Muscle layer of colon (tissue), 2 donors: ENCODE measurements at regions not wholly inside any gene's neighbourhood (a gene's known extent, or its start where the extent isn't known, plus 50 kb on each side); places are given as distances from the start of the nearest gene placed in this dataset.
"Not testable (repeated sequence)": the region's sequence is repeated elsewhere in the genome, so short reads cannot be mapped to it uniquely, and the experiment has no call there.

Experiments
- H3K27ac ChIP-seq: one replicate; pipeline ENCODE4 v1.7.0; 2013; ENCODE audit warnings: low read depth, mild to moderate bottlenecking, low read length, moderate library complexity
- H3K27me3 ChIP-seq, 2 donors: one replicate each; pipeline ENCODE4 v1.7.0; 2013; ENCODE audit warnings: low read length in 2 of 2, mild to moderate bottlenecking in 2 of 2; ENCODE audit not compliant: insufficient read depth in 2 of 2, control insufficient read depth in 1 of 2
- H3K36me3 ChIP-seq: one replicate; pipeline ENCODE4 v1.7.0; 2013; ENCODE audit warnings: mild to moderate bottlenecking, low read length; ENCODE audit not compliant: insufficient read depth
- H3K4me1 ChIP-seq: one replicate; pipeline ENCODE4 v1.7.0; 2013; ENCODE audit warnings: mild to moderate bottlenecking, low read length; ENCODE audit not compliant: insufficient read depth
- H3K4me3 ChIP-seq, 2 donors: one replicate each; pipeline ENCODE4 v1.7.0; 2013; ENCODE audit warnings: low read length in 2 of 2, low read depth in 1 of 2, mild to moderate bottlenecking in 1 of 2, moderate library complexity in 1 of 2
- H3K9ac ChIP-seq: one replicate; pipeline ENCODE4 v1.7.0; 2013; ENCODE audit warnings: low read length
- H3K9me3 ChIP-seq: one replicate; pipeline ENCODE4 v1.7.0; 2013; ENCODE audit warnings: mild to moderate bottlenecking, low read length
- donor health status: abdominal sarcoma.
- donor health status: Adenocarcinoma of cecum.

DNA sequence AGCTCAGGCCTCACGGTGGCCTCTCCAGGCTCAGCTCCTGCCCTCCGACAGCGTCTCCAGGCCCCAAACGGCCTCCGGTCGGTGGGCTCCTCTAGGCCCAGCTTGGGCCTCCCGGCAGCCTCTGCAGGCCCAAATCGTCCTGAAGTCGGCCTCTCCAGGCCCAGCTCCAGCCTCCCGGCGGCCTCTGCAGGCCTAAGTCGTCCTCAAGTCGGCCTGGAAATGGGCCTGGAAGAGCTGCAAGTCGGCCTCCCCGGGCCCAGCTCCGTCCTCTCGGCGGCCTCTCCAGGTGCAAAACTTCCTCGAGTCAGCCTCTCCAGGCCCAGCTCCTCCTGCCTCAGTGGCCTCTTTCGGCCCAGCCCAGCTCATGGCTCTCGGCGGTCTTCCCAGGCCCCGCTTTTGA, 156.2 kb upstream of the CDK13 start:
- not testable (repeated sequence) for H3K4me3 ChIP-seq, H3K36me3 ChIP-seq, H3K9ac ChIP-seq, H3K4me1 ChIP-seq, H3K9me3 ChIP-seq, H3K27ac ChIP-seq, H3K27me3 ChIP-seq

DNA sequence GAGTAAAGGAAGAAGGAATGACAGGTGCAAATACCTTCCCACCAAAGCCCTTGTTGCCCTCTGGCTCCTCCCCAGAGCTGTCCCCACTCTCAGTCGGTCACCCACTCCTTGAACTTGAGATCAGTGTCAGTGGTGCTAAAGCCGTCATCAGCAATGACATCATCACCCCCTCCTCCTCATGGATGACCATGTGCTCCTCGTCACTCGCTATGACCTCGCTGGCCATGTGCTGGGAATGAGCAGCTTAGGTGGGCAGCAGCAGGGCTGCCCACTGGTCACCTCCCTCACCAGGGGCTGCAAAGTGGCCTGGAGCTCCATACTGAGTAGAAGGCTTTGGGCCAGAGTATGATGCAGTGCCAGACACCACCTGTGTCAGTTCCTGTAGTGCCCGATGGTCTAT, 153.1 kb upstream of the CDK13 start:
- H3K9ac ChIP-seq, H3K4me1 ChIP-seq, H3K36me3 ChIP-seq, H3K4me3 ChIP-seq, H3K9me3 ChIP-seq, H3K27ac ChIP-seq, H3K27me3 ChIP-seq: not testable (repeated sequence)

DNA sequence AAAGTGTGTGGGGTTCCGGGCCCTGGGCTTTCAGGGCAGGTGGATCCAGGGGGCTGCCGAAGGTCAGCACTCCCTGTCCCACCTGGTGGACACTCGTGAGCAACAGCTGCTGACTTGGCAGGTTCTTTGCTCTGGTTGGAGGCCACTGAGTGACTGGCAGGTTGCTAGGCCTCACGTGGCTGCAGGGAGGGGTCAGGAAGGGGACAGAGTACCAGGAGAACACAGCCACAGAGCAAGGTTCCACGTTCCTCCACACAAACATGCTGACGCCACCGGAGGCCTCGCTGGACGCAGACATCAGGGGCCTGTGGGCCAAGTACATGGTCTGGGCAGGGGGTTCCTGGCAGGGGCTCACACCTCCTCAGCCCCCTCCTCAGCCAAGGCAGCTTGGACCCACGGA, 152.0 kb upstream of the CDK13 start:
- not testable (repeated sequence) for H3K9ac ChIP-seq, H3K36me3 ChIP-seq

DNA sequence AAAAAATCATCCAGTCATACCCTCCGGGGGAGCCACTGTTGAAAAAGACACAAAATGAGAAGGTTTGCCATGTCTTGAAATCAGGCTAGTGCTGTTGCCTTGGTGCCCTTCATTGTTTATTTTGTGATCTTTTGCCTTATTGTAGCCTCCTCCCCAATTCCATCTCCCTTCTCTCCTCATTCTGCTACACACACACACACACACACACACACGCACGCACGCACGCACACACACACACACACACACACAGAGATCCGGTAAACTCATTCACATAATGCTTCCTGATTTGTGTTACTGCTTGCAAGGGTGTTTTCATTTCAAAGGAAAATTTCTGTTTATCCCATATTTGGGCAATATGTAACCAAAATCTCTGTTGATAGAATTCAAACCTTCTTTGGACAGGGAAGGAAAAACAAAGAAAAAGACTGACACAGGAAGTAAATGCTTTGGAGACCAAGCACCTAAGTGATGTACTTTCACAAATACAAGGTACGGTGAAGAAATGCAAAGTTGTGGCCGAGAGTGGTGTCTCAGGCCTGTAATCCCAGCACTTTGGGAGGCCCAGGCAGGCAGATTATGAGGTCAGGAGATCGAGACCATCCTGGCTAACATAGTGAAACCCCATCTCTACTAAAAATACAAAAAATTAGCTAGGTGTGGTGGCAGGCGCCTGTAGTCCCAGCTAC, 141.1 kb upstream of the CDK13 start:
- no peak overlapping the region for H3K27ac ChIP-seq
- H3K27me3 ChIP-seq, result no peaks in the 10 kb centered on the region
- no peaks in the 10 kb centered on the region for H3K36me3 ChIP-seq
- peaks cover 5% of the 10 kb centered on the region for H3K4me1 ChIP-seq
- no peak overlapping the region for H3K9ac ChIP-seq
- H3K4me3 ChIP-seq, result no peak overlapping the region
- no peaks in the 10 kb centered on the region for H3K9me3 ChIP-seq

More for the DNA sequence above, 152.0 kb upstream of the CDK13 start:
- not testable (repeated sequence) for H3K27ac ChIP-seq, H3K9me3 ChIP-seq, H3K27me3 ChIP-seq, H3K4me3 ChIP-seq, H3K4me1 ChIP-seq

DNA sequence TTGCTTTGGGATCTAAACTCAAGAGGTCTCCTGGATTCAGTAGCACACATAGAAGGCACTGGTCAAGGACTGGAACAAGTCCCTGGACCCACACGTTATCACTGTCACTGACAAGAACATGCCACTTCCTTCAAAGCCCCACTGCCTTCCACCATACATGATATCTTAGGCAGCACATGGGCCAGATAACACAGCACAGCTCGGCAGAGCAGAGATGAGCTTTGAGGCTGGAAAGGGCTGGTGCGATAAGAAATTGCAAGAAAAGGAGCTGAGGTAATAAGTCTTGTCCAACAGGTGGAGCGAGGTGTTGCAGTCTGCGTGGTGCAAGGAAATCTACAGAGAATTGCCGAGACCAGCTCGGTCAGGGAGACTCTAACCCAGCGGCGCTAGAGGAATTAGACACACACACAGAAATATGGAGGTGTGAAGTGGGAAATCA, 139.8 kb upstream of the CDK13 start:
- no peaks in the 10 kb centered on the region for H3K9me3 ChIP-seq
- H3K4me3 ChIP-seq, result no peak overlapping the region
- H3K4me1 ChIP-seq, result peaks cover 5% of the 10 kb centered on the region
- H3K9ac ChIP-seq, result no peak overlapping the region
- H3K27me3 ChIP-seq, result no peaks in the 10 kb centered on the region
- no peaks in the 10 kb centered on the region for H3K36me3 ChIP-seq
- no peak overlapping the region for H3K27ac ChIP-seq

DNA sequence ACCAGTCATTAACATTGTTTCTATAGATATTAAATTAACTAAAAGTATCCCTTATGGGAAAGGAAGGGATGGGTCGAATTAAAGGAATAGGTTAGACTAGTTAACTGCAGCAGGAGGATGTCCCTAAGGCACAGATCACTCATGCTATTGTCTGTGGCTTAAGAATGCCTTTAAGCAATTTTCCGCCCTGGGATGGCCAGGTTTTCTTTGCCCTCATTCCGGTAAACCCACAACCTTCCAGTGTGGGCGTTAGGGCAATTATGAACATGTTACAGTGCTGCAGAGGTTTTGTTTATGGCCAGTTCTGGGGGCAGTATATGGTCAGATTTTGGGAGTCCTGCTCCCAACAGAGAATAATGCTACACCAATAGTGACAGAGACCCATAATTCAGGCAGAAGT, 139.3 kb upstream of the CDK13 start:
- Histone ChIP-seq H3K9ac (no peak overlapping the region), H3K36me3 (no peaks in the 10 kb centered on the region), H3K27ac (no peak overlapping the region), H3K4me3 (no peak overlapping the region), H3K9me3 (no peaks in the 10 kb centered on the region), H3K4me1 (peaks cover 5% of the 10 kb centered on the region), H3K27me3 (no peaks in the 10 kb centered on the region)

DNA sequence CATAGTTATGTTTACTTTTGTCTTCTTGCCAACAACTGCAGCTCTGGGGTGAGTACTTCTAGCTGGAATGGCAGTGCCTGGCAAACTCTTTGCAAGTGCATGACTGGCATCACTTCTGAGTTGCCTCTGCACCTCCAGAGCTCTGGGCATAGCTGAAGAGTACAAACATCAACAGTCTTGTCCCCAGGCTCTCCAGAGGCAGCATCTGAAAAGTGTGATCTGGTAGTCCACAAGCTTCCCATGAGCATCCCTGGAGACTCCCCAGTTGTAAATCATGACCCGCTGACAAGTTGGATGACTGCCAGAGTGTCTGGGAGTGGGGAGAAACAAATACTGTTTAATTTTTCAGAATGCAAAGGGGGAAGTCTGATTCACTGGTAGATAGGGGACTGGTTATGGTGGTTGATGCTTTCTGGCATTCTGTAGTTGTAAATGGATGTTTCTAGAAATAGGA, 138.9 kb upstream of the CDK13 start:
- H3K27me3 ChIP-seq, result no peaks in the 10 kb centered on the region

DNA sequence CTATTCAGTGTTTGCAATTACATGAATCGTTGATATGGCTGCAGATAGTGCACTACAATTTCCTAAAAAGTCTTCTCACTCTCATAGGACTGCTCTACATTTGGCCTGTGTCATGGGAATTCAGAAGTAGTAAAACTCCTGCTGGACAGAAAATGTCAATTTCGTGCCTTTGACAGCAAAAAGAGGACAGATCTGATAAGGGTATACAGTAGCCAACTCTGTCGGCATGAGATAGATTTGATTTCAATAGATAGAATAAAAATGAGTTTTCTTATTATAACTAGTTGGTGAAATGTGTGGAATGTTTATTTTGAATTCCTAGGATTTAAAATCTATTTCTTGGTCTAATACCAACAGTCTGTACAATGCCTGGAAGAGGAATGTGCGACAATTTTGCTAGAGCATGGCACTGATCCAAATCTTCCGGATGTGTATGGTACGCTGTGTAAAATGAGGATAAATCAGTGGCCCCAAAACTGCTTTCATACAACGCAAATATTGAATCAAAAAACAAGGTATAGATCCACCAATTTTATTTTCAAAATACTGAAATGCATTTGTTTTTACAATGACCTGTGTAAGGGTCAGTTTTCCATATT, 133.5 kb upstream of the CDK13 start:
- no peak overlapping the region for H3K9ac ChIP-seq
- H3K4me3 ChIP-seq, result no peak overlapping the region
- no peaks in the 10 kb centered on the region for H3K4me1 ChIP-seq
- no peaks in the 10 kb centered on the region for H3K36me3 ChIP-seq
- no peaks in the 10 kb centered on the region for H3K27me3 ChIP-seq
- H3K9me3 ChIP-seq, result no peaks in the 10 kb centered on the region
- no peak overlapping the region for H3K27ac ChIP-seq

More for the DNA sequence above, 138.9 kb upstream of the CDK13 start:
- Histone ChIP-seq H3K27ac (no peak overlapping the region), H3K4me1 (peaks cover 5% of the 10 kb centered on the region), H3K9ac (no peak overlapping the region), H3K36me3 (no peaks in the 10 kb centered on the region), H3K4me3 (no peak overlapping the region), H3K9me3 (no peaks in the 10 kb centered on the region)

DNA sequence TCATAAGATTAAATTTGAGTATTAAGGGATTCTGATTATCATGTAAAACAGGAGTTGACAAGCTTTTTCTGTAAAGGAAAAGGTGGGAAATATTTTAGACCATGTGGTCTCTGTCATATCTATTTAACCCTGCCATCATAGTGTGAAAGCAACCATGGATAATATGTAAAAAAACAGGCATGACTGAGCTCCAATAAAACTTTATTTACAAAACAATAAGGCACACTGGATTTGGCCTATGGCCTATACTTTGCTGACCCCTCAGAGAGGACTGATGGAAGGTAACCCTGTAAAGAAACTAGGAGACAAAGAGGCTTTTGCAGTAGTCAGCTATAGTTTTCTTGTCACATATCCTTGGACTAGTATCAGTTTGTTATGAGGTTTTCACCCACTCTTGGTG, 130.5 kb upstream of the CDK13 start:
- H3K9ac ChIP-seq, result no peak overlapping the region
- no peaks in the 10 kb centered on the region for H3K27me3 ChIP-seq
- H3K4me1 ChIP-seq, result no peaks in the 10 kb centered on the region
- no peaks in the 10 kb centered on the region for H3K9me3 ChIP-seq
- H3K27ac ChIP-seq, result no peak overlapping the region
- no peak overlapping the region for H3K4me3 ChIP-seq
- H3K36me3 ChIP-seq, result no peaks in the 10 kb centered on the region

DNA sequence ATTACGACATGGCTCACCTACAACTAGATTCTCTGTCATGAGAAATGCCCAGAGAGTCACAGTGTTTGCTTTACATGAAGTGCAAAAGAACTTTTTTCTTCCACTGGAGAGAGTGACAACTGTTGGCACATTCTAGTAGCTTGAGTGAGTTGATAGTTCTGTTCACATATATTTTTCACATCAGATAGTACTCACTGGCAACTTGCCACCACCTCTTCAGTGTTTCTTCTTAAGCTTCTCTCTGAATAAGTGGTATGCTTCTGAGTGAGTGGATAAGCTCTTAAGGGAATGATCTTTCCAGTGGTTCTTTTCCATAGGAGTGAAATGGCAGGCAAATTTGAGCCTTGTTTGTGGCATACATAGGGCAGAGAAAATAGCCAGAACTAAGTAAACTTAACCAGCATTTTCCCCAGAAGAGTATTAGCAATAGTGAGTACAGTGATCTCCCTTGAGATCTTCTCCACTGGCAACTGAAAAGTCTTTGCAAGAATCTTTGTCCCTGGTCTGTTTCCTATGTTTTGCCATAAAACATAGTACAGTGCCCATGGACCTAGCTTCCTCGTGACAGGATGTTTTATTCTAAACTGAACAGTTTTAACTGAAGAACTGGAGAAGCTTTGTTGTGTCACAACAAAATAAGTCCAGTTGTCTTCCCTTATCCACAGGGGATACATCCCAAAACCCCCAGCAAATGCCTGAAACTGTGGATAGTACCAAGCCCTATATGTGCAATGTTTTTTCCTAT, 125.4 kb upstream of the CDK13 start:
- no peaks in the 10 kb centered on the region for H3K4me1 ChIP-seq
- no peak overlapping the region for H3K4me3 ChIP-seq
- H3K9me3 ChIP-seq, result no peaks in the 10 kb centered on the region
- H3K27me3 ChIP-seq, result no peaks in the 10 kb centered on the region
- no peaks in the 10 kb centered on the region for H3K36me3 ChIP-seq
- H3K9ac ChIP-seq, result no peak overlapping the region
- H3K27ac ChIP-seq, result no peak overlapping the region

DNA sequence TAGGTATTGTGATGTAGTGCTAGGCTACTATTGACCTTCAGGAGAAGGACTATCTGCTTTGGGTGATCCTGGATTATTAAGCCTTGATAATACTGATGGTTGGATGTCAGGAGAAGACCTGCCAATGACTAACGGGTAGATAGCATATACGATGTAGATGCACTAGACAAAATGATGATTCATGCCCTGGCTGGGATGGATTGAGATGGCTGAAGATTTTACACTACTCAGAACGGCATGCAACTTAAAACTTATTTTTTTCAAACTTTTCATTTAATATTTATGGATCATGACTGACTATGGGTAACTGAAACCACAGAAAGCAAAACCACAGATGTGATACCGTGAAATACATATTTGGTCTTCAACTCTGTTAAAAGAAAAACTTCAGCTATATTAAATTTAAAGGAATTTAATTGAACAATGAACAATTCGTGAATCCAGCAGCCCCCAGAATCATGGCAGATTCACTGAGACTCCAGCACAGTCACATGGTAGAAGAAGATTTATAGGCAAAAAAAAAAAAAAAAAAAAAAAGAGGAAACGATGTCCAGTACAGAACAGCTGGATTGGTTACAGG, 124.6 kb upstream of the CDK13 start:
- Histone ChIP-seq H3K4me3 (no peak overlapping the region), H3K36me3 (no peaks in the 10 kb centered on the region), H3K9me3 (no peaks in the 10 kb centered on the region), H3K4me1 (no peaks in the 10 kb centered on the region), H3K27me3 (no peaks in the 10 kb centered on the region), H3K9ac (no peak overlapping the region), H3K27ac (no peak overlapping the region)
